ENCODE measurements at regions not wholly inside any gene's neighbourhood (a gene's known extent, or its start where the extent isn't known, plus 50 kb on each side); places are given as distances from the start of the nearest gene placed in this dataset.

DNA sequence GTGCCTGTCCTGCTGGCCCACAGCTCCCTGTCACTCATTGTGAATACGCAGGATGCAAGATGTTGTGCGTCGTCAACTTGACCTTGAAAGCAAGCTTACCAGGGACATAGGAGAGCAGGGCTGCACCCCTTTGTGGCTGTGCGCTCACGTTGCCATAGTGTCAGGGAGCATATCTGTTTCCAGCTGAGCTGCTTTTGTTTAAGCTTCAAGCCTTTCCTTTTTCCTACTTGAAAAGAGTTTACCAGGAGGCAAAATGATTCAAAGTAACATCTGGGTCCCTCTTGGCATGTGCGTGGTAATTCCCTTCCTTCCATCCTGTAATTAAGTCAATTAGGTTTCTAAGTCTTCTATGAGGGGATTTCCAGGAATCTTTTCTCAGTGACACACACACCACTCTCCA is 537.1 kb downstream of the AJAP1 start:
- DNase-seq (ENCODE audit: low spot score), result no peak

More for the DNA sequence above, 537.1 kb downstream of the AJAP1 start:
- no peak overlapping the region for H3K4me2 ChIP-seq
- H3K4me1 ChIP-seq (ENCODE audit: insufficient read depth), result no peaks in the 10 kb centered on the region
- peaks cover 15% of the 10 kb centered on the region; the same call in 1 of the 2 replicates for H3K36me3 ChIP-seq (ENCODE audit: insufficient read depth)
- peak; percentile 41; the same call in 2 of the 3 replicates for ATAC-seq
- H3K27me3 Mint-ChIP-seq (ENCODE audit: insufficient read depth, low read depth, poor library complexity), result peaks cover 3% of the 10 kb centered on the region
- no peaks in the 10 kb centered on the region for H4K20me1 ChIP-seq (replicated peaks; ENCODE audit: insufficient read depth)
- no peaks in the 10 kb centered on the region for H3F3A ChIP-seq (replicated peaks; ENCODE audit: low read depth)
- no peak overlapping the region for H3K27ac Mint-ChIP-seq
- peaks cover 5% of the 10 kb centered on the region; the same call in 2 of the 3 replicates for H3K4me1 Mint-ChIP-seq
- H3K36me3 Mint-ChIP-seq (ENCODE audit: low read depth), result no peaks in the 10 kb centered on the region
- no peak overlapping the region for H3K27ac ChIP-seq (ENCODE audit: low read depth)
- no peaks in the 10 kb centered on the region; the same call in 2 of the 3 replicates for H3K9me3 Mint-ChIP-seq
- no peaks in the 10 kb centered on the region for H3K27me3 ChIP-seq (ENCODE audit: insufficient read depth)
- no peaks in the 10 kb centered on the region for H3K9me2 ChIP-seq (ENCODE audit: insufficient read depth)
- no peak overlapping the region for H2AFZ ChIP-seq
- H3K79me2 ChIP-seq (replicated peaks; ENCODE audit: insufficient read depth), result no peaks in the 10 kb centered on the region
- H3K4me3 Mint-ChIP-seq, result no peak overlapping the region
- H3K4me3 ChIP-seq, result no peak overlapping the region
- TF ChIP-seq, protein P1, sequence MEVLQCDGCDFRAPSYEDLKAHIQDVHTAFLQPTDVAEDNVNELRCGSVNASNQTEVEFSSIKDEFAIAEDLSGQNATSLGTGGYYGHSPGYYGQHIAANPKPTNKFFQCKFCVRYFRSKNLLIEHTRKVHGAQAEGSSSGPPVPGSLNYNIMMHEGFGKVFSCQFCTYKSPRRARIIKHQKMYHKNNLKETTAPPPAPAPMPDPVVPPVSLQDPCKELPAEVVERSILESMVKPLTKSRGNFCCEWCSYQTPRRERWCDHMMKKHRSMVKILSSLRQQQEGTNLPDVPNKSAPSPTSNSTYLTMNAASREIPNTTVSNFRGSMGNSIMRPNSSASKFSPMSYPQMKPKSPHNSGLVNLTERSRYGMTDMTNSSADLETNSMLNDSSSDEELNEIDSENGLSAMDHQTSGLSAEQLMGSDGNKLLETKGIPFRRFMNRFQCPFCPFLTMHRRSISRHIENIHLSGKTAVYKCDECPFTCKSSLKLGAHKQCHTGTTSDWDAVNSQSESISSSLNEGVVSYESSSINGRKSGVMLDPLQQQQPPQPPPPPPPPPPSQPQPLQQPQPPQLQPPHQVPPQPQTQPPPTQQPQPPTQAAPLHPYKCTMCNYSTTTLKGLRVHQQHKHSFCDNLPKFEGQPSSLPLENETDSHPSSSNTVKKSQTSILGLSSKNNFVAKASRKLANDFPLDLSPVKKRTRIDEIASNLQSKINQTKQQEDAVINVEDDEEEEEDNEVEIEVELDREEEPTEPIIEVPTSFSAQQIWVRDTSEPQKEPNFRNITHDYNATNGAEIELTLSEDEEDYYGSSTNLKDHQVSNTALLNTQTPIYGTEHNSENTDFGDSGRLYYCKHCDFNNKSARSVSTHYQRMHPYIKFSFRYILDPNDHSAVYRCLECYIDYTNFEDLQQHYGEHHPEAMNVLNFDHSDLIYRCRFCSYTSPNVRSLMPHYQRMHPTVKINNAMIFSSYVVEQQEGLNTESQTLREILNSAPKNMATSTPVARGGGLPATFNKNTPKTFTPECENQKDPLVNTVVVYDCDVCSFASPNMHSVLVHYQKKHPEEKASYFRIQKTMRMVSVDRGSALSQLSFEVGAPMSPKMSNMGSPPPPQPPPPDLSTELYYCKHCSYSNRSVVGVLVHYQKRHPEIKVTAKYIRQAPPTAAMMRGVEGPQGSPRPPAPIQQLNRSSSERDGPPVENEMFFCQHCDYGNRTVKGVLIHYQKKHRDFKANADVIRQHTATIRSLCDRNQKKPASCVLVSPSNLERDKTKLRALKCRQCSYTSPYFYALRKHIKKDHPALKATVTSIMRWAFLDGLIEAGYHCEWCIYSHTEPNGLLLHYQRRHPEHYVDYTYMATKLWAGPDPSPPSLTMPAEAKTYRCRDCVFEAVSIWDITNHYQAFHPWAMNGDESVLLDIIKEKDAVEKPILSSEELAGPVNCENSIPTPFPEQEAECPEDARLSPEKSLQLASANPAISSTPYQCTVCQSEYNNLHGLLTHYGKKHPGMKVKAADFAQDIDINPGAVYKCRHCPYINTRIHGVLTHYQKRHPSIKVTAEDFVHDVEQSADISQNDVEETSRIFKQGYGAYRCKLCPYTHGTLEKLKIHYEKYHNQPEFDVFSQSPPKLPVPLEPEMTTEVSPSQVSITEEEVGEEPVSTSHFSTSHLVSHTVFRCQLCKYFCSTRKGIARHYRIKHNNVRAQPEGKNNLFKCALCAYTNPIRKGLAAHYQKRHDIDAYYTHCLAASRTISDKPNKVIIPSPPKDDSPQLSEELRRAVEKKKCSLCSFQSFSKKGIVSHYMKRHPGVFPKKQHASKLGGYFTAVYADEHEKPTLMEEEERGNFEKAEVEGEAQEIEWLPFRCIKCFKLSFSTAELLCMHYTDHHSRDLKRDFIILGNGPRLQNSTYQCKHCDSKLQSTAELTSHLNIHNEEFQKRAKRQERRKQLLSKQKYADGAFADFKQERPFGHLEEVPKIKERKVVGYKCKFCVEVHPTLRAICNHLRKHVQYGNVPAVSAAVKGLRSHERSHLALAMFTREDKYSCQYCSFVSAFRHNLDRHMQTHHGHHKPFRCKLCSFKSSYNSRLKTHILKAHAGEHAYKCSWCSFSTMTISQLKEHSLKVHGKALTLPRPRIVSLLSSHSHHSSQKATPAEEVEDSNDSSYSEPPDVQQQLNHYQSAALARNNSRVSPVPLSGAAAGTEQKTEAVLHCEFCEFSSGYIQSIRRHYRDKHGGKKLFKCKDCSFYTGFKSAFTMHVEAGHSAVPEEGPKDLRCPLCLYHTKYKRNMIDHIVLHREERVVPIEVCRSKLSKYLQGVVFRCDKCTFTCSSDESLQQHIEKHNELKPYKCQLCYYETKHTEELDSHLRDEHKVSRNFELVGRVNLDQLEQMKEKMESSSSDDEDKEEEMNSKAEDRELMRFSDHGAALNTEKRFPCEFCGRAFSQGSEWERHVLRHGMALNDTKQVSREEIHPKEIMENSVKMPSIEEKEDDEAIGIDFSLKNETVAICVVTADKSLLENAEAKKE (CRISPR knock-in tag; IDR thresholded peaks at IDR 0.05), result no peak
- TF ChIP-seq ZNF331 (CRISPR knock-in tag; IDR thresholded peaks at IDR 0.05; ENCODE audit: low read depth) (no peak), EZH2phosphoT487 (IDR thresholded peaks at IDR 0.05; ENCODE audit: unreplicated experiment) (no peak), CREB1 (CRISPR knock-in tag; IDR thresholded peaks at IDR 0.05; ENCODE audit: low read depth) (no peak), JUNB (IDR thresholded peaks at IDR 0.05; ENCODE audit: unreplicated experiment) (no peak), ZNF114 (CRISPR knock-in tag; IDR thresholded peaks at IDR 0.05) (no peak), POLR2AphosphoS5 (IDR thresholded peaks at IDR 0.05; ENCODE audit: low read depth) (no peak), STAT1 (IDR thresholded peaks at IDR 0.05; ENCODE audit: unreplicated experiment) (no peak), EZH2 (IDR thresholded peaks at IDR 0.05; ENCODE audit: low read depth, unreplicated experiment) (no peak), NANOG (IDR thresholded peaks at IDR 0.05; ENCODE audit: borderline replicate concordance) (no peak)
- TF ChIP-seq, protein P2, sequence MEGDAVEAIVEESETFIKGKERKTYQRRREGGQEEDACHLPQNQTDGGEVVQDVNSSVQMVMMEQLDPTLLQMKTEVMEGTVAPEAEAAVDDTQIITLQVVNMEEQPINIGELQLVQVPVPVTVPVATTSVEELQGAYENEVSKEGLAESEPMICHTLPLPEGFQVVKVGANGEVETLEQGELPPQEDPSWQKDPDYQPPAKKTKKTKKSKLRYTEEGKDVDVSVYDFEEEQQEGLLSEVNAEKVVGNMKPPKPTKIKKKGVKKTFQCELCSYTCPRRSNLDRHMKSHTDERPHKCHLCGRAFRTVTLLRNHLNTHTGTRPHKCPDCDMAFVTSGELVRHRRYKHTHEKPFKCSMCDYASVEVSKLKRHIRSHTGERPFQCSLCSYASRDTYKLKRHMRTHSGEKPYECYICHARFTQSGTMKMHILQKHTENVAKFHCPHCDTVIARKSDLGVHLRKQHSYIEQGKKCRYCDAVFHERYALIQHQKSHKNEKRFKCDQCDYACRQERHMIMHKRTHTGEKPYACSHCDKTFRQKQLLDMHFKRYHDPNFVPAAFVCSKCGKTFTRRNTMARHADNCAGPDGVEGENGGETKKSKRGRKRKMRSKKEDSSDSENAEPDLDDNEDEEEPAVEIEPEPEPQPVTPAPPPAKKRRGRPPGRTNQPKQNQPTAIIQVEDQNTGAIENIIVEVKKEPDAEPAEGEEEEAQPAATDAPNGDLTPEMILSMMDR (conservative IDR thresholded peaks at IDR 0.05; ENCODE audit: low read depth in 2 of 2), result no peak
- TF ChIP-seq, protein P3, sequence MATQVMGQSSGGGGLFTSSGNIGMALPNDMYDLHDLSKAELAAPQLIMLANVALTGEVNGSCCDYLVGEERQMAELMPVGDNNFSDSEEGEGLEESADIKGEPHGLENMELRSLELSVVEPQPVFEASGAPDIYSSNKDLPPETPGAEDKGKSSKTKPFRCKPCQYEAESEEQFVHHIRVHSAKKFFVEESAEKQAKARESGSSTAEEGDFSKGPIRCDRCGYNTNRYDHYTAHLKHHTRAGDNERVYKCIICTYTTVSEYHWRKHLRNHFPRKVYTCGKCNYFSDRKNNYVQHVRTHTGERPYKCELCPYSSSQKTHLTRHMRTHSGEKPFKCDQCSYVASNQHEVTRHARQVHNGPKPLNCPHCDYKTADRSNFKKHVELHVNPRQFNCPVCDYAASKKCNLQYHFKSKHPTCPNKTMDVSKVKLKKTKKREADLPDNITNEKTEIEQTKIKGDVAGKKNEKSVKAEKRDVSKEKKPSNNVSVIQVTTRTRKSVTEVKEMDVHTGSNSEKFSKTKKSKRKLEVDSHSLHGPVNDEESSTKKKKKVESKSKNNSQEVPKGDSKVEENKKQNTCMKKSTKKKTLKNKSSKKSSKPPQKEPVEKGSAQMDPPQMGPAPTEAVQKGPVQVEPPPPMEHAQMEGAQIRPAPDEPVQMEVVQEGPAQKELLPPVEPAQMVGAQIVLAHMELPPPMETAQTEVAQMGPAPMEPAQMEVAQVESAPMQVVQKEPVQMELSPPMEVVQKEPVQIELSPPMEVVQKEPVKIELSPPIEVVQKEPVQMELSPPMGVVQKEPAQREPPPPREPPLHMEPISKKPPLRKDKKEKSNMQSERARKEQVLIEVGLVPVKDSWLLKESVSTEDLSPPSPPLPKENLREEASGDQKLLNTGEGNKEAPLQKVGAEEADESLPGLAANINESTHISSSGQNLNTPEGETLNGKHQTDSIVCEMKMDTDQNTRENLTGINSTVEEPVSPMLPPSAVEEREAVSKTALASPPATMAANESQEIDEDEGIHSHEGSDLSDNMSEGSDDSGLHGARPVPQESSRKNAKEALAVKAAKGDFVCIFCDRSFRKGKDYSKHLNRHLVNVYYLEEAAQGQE (IDR thresholded peaks at IDR 0.05; ENCODE audit: unreplicated experiment), result no peak
- TF ChIP-seq, protein P4, sequence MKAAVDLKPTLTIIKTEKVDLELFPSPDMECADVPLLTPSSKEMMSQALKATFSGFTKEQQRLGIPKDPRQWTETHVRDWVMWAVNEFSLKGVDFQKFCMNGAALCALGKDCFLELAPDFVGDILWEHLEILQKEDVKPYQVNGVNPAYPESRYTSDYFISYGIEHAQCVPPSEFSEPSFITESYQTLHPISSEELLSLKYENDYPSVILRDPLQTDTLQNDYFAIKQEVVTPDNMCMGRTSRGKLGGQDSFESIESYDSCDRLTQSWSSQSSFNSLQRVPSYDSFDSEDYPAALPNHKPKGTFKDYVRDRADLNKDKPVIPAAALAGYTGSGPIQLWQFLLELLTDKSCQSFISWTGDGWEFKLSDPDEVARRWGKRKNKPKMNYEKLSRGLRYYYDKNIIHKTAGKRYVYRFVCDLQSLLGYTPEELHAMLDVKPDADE (IDR thresholded peaks at IDR 0.05), result no peak
